Keratinocyte (primary cell): ENCODE measurements at regions not wholly inside any gene's neighbourhood (a gene's known extent, or its start where the extent isn't known, plus 50 kb on each side); places are given as distances from the start of the nearest gene placed in this dataset.

Experiments
- DNase-seq: peaks from one replicate; pipeline ENCODE4 v3.0.0-alpha.2; 2011; ENCODE audit warnings: low read depth, missing footprints, low spot score
- FAIRE-seq: peaks from 2 replicates; lab custom pipeline; 2011; peaks lifted over from hg19 to GRCh38; lab: Jason Lieb, UNC
- H2AFZ ChIP-seq: 2 replicates; pipeline ENCODE4 v1.6.0; 2012; ENCODE audit warnings: low read length, control low read depth, inconsistent platforms; ENCODE audit not compliant: control insufficient read depth
- H3K27ac ChIP-seq: 2 replicates; pipeline ENCODE4 v1.5.1; 2011; ENCODE audit warnings: low read length; ENCODE audit not compliant: control insufficient read depth, insufficient read depth
- H3K27me3 ChIP-seq: 3 replicates; pipeline ENCODE4 v1.6.0; 2011; ENCODE audit warnings: low read length; ENCODE audit not compliant: control insufficient read depth, insufficient read depth; ENCODE audit errors: extremely low read depth
- H3K36me3 ChIP-seq, 2 experiments: 2 replicates in 1 of 2; 3 replicates in 1 of 2; pipeline ENCODE4 v1.5.1; 2011; ENCODE audit warnings: low read length in 2 of 2, mild to moderate bottlenecking in 1 of 2; ENCODE audit not compliant: control insufficient read depth in 2 of 2, insufficient read depth in 2 of 2; ENCODE audit errors: extremely low read depth in 1 of 2
- H3K4me1 ChIP-seq: 3 replicates; pipeline ENCODE4 v1.5.1; 2011; ENCODE audit warnings: low read length; ENCODE audit not compliant: control insufficient read depth, insufficient read depth; ENCODE audit errors: extremely low read depth
- H3K4me2 ChIP-seq: 3 replicates; pipeline ENCODE4 v1.6.0; 2011; ENCODE audit warnings: low read depth, low read length; ENCODE audit not compliant: control insufficient read depth, insufficient read depth; ENCODE audit errors: extremely low read depth
- H3K4me3 ChIP-seq, 3 experiments: fragments of 200-600 bp in 1 of 3; sonication (generic) in 1 of 3; 2 replicates in 2 of 3; 3 replicates in 1 of 3; pipeline ENCODE4 v1.5.1; 2011 to 2016; ENCODE audit warnings: low read length in 3 of 3, mild to moderate bottlenecking in 3 of 3, control low read depth in 2 of 3, inconsistent platforms in 1 of 3, low read depth in 1 of 3, mixed read lengths in 1 of 3, mixed run types in 1 of 3, moderate library complexity in 1 of 3; ENCODE audit not compliant: control insufficient read depth in 2 of 3, insufficient read depth in 2 of 3; ENCODE audit errors: extremely low read depth in 1 of 3
- H3K79me2 ChIP-seq: 2 replicates; pipeline ENCODE4 v1.6.0; 2012; ENCODE audit warnings: low read length; ENCODE audit not compliant: control insufficient read depth, insufficient read depth
- H3K9ac ChIP-seq: 3 replicates; pipeline ENCODE4 v1.6.0; 2011; ENCODE audit warnings: low read length; ENCODE audit not compliant: control insufficient read depth, insufficient read depth; ENCODE audit errors: extremely low read depth
- H3K9me1 ChIP-seq: 3 replicates; pipeline ENCODE4 v1.6.0; 2011; ENCODE audit warnings: low read length; ENCODE audit not compliant: control insufficient read depth, insufficient read depth; ENCODE audit errors: extremely low read depth
- H3K9me3 ChIP-seq: 2 replicates; pipeline ENCODE4 v1.5.1; 2012; ENCODE audit warnings: low read depth, low read length; ENCODE audit not compliant: control insufficient read depth
- H4K20me1 ChIP-seq: 3 replicates; pipeline ENCODE4 v1.6.0; 2011; ENCODE audit warnings: low read length; ENCODE audit not compliant: control insufficient read depth, insufficient read depth; ENCODE audit errors: extremely low read depth
- CTCF ChIP-seq, 3 experiments: IDR thresholded peaks in 1 of 3; conservative IDR thresholded peaks in 1 of 3; optimal IDR thresholded peaks in 1 of 3; 2 replicates in 2 of 3; 3 replicates in 1 of 3; pipeline versions ENCODE3 to v1.5.1; 2011; ENCODE audit warnings: low read length in 3 of 3, mild to moderate bottlenecking in 3 of 3, moderate library complexity in 2 of 3, control low read depth in 1 of 3, inconsistent platforms in 1 of 3; ENCODE audit not compliant: insufficient read depth in 2 of 3; ENCODE audit errors: extremely low read depth in 1 of 3
- EZH2 ChIP-seq: IDR thresholded peaks from one replicate; pipeline ENCODE4 v1.6.1; 2012; ENCODE audit warnings: inconsistent platforms, mild to moderate bottlenecking, low read length, moderate library complexity
- dilution Hi-C: fragments of 300-500 bp; cut with MboI; formaldehyde crosslinking; loops from one replicate; pipeline ENCODE4 v1.7.0; 2020; ENCODE audit warnings: low sequenced_read_pairs; ENCODE audit not compliant: extremely low pct_ligation_motif_present

GRCh38 chr2:121004359-121004758, 268.7 kb downstream of the GLI2 start:
- Histone ChIP-seq H3K9me1 (no peaks in the 10 kb centered on the region), H3K9ac (no peak overlapping the region), H3K36me3 (no peaks in the 10 kb centered on the region), H3K4me2 (no peak overlapping the region), H3K27ac (no peak overlapping the region), H3K4me1 (peaks cover 8% of the 10 kb centered on the region), H4K20me1 (no peaks in the 10 kb centered on the region), H3K9me3 (no peaks in the 10 kb centered on the region), H3K27me3 (peaks cover 8% of the 10 kb centered on the region), H2AFZ (no peak overlapping the region), H3K4me3 (no peak overlapping the region), H3K79me2 (no peaks in the 10 kb centered on the region)
- FAIRE-seq (no peak), DNase-seq (no peak)
- dilution Hi-C loops = no loop called here
- TF ChIP-seq EZH2 = no peak
- TF ChIP-seq CTCF (optimal IDR thresholded peaks at IDR 0.05 in 1 of 3, IDR thresholded peaks at IDR 0.05 in 1 of 3, conservative IDR thresholded peaks at IDR 0.05 in 1 of 3; ENCODE audit: extremely low read depth in 1 of 3, insufficient read depth in 2 of 3, low read length in 3 of 3) = no peak

GRCh38 chr2:121004950-121005349, 269.3 kb downstream of the GLI2 start:
- Histone ChIP-seq H3K27me3 (peaks cover 8% of the 10 kb centered on the region), H3K9me1 (no peaks in the 10 kb centered on the region), H2AFZ (no peak overlapping the region), H3K4me3 (no peak overlapping the region), H3K9me3 (no peaks in the 10 kb centered on the region), H4K20me1 (no peaks in the 10 kb centered on the region), H3K4me2 (no peak overlapping the region), H3K36me3 (no peaks in the 10 kb centered on the region), H3K27ac (no peak overlapping the region), H3K9ac (no peak overlapping the region), H3K4me1 (peaks cover 8% of the 10 kb centered on the region), H3K79me2 (no peaks in the 10 kb centered on the region)
- peak; percentile 26 for FAIRE-seq
- no peak for TF ChIP-seq CTCF (optimal IDR thresholded peaks at IDR 0.05 in 1 of 3, IDR thresholded peaks at IDR 0.05 in 1 of 3, conservative IDR thresholded peaks at IDR 0.05 in 1 of 3; ENCODE audit: extremely low read depth in 1 of 3, insufficient read depth in 2 of 3, low read length in 3 of 3)
- no peak for TF ChIP-seq EZH2
- no peak for DNase-seq
- dilution Hi-C loops = no loop called here
